ENCODE measurements at regions not wholly inside any gene's neighbourhood (a gene's known extent, or its start where the extent isn't known, plus 50 kb on each side); places are given as distances from the start of the nearest gene placed in this dataset.

DNA sequence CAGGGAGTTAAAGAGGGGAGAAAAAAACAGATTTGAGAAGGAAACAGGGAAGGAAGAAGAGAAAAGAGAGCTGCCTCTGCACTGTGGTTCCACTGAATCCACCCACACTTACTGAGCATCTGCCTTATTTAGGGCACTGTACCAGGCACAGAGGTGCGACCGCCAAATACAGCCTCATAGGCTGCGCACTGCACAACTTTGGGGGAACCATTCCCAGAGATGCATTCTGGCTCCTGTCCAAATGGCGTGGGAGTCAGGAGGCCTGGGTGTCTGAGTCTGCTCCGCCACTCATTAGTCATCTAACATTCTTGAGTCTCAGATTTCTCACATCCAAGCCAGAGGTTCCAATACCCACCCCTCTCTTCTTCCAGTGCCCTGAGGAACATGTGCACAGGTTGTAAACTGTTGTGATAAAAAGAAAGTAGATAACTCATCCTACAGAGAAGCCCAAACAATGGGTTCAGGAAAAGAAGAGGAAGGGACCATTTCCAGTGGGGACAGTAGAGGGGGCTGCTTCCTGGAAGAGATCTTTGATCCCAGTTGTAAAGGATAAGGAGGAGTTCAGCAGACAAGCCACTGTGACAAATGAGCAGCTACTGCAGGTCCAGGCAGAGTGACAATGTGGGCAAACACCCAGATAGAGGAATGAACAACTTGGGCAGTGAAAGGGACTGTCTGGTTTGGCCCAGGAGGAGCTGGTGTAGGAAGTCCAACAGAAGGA is 254.6 kb downstream of the UACA start:
- DNase-seq: no peak

- no peak for DNase-seq
Measured at GRCh38 chr15:70507772-70508371, 255.5 kb downstream of the UACA start.

GRCh38 chr15:70505936-70506912 is 257.1 kb downstream of the UACA start:
- no peak for DNase-seq

- DNase-seq: no peak
Measured at GRCh38 chr15:70505411-70505919, 257.9 kb downstream of the UACA start.

GRCh38 chr15:70504988-70505387 is 258.4 kb downstream of the UACA start:
- DNase-seq: no peak

GRCh38 chr15:70504299-70504951 is 258.9 kb downstream of the UACA start:
- peak in 7 of 56 donors; percentile 5 to 26 (median 18) for DNase-seq

DNA sequence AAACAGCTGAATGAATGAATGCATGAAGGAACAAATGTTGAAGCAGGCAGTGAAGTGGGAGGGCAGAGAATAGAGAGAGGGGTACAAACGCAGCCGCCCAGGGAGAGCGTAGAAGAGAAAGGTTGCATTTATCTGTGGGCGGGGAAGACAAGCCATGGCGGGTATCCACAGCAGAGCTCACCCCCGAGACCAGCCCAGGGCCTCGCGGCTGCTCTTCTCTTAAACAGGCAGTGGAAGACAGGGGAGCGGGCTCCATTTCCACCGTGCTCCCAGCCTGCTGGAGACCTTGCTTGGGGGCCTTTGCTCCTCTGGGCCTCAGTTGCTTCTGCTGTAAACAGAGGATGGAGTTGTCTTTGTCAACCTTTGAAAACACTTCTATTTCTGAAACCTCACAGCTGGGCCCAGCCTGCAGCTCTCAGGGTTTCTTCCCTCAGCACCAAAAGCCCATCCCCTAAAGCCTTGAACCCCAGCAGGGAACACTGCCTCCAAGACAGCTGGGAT is 259.5 kb downstream of the UACA start:
- no peak for DNase-seq

DNA sequence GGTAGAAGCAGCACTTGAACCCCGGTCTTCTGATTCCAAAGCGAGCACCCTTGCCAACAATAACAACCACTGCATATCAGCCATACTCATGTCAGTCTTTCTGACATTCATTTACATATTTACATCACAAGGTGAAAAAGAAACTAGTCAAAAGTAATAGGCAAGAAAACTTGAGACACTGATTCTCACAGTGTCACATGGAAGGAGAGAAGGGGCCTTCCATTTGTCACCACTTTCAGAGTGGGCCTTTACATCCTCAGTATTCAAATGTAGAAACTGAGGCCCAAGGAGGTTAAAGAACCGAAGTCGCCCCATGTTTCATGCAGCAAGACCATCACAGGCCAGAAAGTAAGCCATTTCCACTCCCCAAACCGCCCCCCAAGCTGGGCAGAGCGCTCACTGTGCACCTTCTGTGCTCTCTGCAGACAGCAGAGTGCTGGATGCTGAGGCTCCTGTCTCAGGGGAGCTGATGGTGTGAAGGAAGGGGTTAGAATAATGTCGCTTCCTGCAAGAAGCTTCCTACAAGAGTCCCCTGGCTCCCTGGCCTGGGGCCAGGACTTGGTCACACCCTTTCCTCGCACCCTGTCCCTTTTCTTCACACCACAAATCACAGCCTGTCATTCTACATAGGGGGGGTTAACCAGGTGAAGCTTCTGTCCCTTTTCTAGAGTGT is 260.1 kb downstream of the UACA start:
- DNase-seq: no peak

DNA sequence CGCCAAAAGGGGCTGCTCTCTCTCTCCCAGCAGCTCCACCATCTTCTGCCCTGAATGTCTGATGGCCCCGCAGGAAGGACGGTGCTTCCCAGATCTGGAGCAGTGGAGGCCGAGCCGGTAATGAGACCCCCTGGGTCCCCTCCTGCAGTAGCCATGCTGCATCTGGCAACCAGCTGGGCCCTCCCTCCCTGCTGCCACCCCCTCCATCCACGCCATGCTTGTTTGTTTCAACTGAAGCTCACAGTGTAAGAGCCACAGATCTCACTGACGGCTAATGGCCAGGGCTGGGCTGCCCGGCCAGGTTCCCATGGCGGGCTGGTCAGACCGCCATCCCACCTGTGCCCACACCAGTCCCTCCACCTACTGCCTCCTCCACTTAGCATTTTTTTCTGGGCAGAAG is 260.8 kb downstream of the UACA start:
- no peak for DNase-seq

- DNase-seq: no peak
Measured at GRCh38 chr15:70501849-70502248, 261.5 kb downstream of the UACA start.

DNA sequence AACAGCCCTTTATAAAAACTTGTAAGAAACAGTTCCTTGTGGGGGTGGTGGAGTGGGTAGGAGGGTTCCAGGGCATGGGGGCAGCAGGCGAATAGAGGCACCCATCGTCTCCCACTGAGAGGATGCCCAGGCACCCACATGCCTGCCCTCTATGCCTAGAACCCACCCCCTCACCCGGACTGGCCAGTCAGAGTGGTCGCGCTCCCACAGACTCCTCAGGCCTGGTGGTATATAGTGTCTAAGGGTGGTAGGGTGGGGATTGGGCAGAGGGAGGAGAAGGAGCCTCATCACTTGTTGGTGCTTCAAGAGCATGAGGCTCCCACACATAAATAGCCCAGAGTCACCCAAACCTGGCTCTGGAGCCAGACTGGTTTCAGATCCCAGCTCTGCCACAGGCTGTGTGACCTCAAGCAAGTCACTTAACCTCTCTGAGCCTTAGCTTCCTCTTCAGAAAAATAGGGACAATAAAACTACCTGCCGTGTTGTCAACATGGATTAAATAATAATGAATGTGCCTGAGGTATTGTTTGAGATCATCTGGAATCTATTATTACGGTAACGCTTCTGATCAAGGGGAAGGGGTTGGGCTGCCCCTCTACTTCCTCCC is 262.1 kb downstream of the UACA start:
- DNase-seq: no peak

DNA sequence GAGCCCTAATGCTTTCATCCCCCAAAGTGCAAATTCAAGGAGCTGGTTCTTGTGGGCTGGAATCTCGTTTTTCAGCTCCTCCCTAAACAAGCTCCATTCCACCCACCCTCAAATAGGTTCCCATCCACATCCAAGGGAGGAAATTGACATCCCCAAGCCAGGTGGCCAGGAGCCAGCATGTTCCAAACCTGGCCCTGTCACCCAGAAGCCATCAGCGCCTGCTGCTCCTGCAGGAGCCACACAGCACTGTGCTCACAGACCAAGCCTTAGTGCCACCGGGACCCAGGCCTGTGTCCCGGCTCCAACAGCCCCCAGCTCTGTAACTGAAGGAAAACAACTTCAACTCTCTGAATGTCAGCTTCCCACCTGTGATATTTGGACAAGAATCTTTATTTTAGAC is 263.6 kb downstream of the UACA start:
- DNase-seq: no peak

DNA sequence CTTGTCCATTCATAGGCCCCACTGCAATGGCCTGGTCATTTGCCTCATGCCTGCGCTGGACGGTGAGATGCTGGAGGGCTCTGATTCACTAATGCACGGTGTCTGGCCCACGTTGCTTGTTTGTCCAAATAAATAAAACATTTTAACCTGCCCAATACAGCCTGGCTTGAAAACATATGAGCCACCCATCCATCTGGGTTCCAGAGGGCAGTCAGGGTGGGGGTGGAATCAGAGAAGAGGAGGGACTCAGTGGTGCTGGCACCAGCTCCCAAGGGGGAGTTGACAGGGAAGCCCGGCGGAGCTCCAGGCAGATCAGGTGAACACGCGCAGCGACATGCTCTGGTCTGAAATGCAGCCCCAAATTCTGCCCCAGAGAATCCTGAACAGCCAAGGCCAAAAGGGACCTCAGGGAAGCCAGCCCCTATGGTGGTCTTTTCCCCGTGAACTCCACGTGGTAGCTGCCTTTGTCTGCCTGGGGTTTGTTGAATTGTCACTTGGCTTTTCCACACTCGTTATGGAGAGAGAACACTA is 265.2 kb downstream of the UACA start:
- no peak for DNase-seq

DNA sequence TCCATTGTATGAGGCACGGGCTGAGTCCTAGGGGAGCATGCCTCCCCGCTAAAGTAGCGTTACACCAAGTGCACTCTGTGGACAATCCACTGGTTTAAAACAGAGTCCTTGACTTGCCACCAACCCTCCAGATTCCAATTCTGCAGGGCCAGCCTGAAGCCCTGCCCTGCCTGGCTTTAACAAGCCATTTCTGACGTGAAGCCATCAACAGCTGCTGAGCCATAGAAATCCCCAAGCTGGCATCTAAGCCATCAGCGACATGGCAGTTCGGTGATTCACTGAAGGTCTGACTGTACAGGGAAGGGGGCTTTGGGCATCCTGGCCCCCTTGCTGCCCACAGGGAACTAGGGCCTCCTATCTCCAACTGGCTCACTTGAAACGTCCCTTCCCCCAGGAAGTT is 265.7 kb downstream of the UACA start:
- no peak for DNase-seq

- no peak for DNase-seq
Measured at GRCh38 chr15:70495991-70496599, 267.3 kb downstream of the UACA start.

DNA sequence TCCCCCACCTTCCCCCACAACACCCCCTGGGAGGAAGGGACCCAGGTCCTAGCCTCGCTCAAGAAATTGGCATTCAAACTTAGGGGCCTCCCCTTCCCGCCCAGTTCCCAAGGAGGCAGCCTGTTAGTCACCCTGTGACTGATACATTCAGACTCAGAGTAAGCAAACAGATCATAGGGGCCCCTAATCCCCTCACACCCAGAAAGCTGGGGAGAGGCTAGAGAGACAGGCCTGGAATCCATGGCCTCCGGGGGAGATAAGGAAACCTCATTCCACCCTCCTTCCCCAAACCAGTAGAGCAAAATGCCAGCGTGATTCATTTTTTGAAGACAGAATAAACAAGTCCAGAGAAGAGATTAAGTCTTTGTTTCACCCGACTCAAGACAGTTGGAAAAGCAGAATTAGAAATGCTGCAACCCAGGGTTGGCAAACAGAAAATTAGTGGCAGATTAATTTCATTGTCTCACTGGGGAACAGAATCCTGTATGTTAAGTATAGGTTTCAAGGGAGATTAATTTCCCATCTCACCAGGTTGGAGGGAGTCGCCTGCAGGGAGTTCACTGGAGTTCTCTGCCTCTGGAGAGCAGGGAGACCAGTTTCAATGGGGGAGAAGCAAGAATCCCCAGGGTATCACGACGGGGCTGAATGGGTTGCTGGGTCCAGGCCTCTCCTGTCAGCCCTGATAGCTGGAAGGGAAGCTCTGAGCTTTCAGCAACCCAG is 268.3 kb downstream of the UACA start:
- DNase-seq: no peak

GRCh38 chr15:70494517-70494851 is 268.9 kb downstream of the UACA start:
- no peak for DNase-seq

DNA sequence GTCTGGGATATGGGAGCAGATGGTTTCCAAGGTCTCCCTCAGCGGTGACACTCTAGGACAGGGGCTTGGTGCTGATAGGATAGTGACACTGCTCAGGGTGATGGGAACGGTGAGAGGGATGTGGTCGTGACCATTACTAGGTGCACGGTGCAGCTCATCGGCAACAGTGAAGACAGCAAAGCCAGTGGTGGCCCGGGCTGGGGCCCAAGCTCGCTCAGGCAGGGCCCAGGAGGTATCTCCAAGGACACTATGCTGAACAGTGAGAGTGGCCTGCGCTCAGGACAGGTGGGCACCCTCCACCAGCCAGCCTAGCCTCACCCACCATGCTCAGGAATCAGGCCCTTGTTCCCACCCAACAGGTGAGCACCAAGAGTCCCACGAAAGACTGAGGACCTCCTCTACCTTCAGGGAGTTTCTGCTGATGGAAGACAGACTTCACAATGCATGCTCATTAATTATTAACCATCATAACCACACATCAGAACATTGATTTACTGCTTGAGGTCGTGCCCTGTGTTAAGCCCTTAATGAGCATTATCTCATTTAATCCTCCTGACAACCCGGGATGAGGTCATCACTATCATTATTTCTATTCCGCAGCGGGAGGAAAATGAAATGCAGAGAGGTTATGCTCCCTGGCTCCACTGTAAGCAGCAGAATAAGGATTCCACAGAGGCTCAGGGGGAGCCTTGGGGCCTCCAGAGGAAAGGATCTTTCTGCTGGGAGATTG is 269.4 kb downstream of the UACA start:
- no peak for DNase-seq

Data from nucleus accumbens (tissue), 56 donors.